ENCODE measurements at regions not wholly inside any gene's neighbourhood (a gene's known extent, or its start where the extent isn't known, plus 50 kb on each side); places are given as distances from the start of the nearest gene placed in this dataset.
"Not testable (repeated sequence)": the region's sequence is repeated elsewhere in the genome, so short reads cannot be mapped to it uniquely, and the experiment has no call there.

- no peak for DNase-seq (ENCODE audit: low spot score)
Observed at GRCh38 chr2:44086629-44087028, 82.0 kb upstream of the PPM1B start.

- peak; percentile 91 for DNase-seq (ENCODE audit: low spot score)
Observed at GRCh38 chr2:44087036-44087713, 81.5 kb upstream of the PPM1B start.

GRCh38 chr2:44087714-44088092 is 81.0 kb upstream of the PPM1B start:
- no peak for DNase-seq (ENCODE audit: low spot score)

GRCh38 chr2:44092519-44092918 is 76.2 kb upstream of the PPM1B start:
- DNase-seq (ENCODE audit: low spot score), result not testable (repeated sequence)

- no peak for DNase-seq (ENCODE audit: low spot score)
Observed at GRCh38 chr2:44093970-44094369, 74.7 kb upstream of the PPM1B start.

GRCh38 chr2:44097322-44097907 is 71.3 kb upstream of the PPM1B start:
- no peak for DNase-seq (ENCODE audit: low spot score)

GRCh38 chr2:44098050-44098449 is 70.6 kb upstream of the PPM1B start:
- DNase-seq (ENCODE audit: low spot score), result no peak

- no peak for DNase-seq (ENCODE audit: low spot score)
Observed at GRCh38 chr2:44098891-44099290, 69.8 kb upstream of the PPM1B start.

GRCh38 chr2:44100351-44100750 is 68.3 kb upstream of the PPM1B start:
- no peak for DNase-seq (ENCODE audit: low spot score)

- DNase-seq (ENCODE audit: low spot score), result no peak
Observed at GRCh38 chr2:44101246-44101645, 67.4 kb upstream of the PPM1B start.

GRCh38 chr2:44102790-44103562 is 65.7 kb upstream of the PPM1B start:
- DNase-seq (ENCODE audit: low spot score), result no peak

- DNase-seq (ENCODE audit: low spot score), result no peak
Observed at GRCh38 chr2:44103639-44104038, 65.0 kb upstream of the PPM1B start.

- DNase-seq (ENCODE audit: low spot score), result no peak
Observed at GRCh38 chr2:44104855-44105271, 63.8 kb upstream of the PPM1B start.

- not testable (repeated sequence) for DNase-seq (ENCODE audit: low spot score)
Observed at GRCh38 chr2:44106509-44106908, 62.2 kb upstream of the PPM1B start.

- no peak for DNase-seq (ENCODE audit: low spot score)
Observed at GRCh38 chr2:44107086-44107740, 61.5 kb upstream of the PPM1B start.

GRCh38 chr2:44107974-44108373 is 60.7 kb upstream of the PPM1B start:
- DNase-seq (ENCODE audit: low spot score), result no peak

- no peak for DNase-seq (ENCODE audit: low spot score)
Observed at GRCh38 chr2:44109166-44109565, 59.5 kb upstream of the PPM1B start.

GRCh38 chr2:44110444-44110843 is 58.2 kb upstream of the PPM1B start:
- DNase-seq (ENCODE audit: low spot score), result no peak

- no peak for DNase-seq (ENCODE audit: low spot score)
Observed at GRCh38 chr2:44112096-44112495, 56.6 kb upstream of the PPM1B start.

GRCh38 chr2:44116319-44116718 is 52.4 kb upstream of the PPM1B start:
- DNase-seq (ENCODE audit: low spot score), result no peak

GRCh38 chr2:44118257-44118656 is 50.4 kb upstream of the PPM1B start:
- DNase-seq (ENCODE audit: low spot score), result no peak
